Esophagus muscularis mucosa (tissue), 4 donors: ENCODE measurements at regions not wholly inside any gene's neighbourhood (a gene's known extent, or its start where the extent isn't known, plus 50 kb on each side); places are given as distances from the start of the nearest gene placed in this dataset.

Experiments
- EP300 ChIP-seq: sonication (generic); formaldehyde crosslinking; IDR thresholded peaks from one replicate; pipeline ENCODE4 v1.6.1; 2017; ENCODE audit warnings: antibody characterized with exemption
- POLR2A ChIP-seq: fragments of 450-650 bp; IDR thresholded peaks from one replicate; pipeline ENCODE4 v1.6.1; 2017; ENCODE audit warnings: antibody characterized with exemption, moderate library complexity, mild to moderate bottlenecking, low read depth
- TF ChIP-seq, protein P1 (sequence below), 3 experiments: fragments of 200-600 bp in 2 of 3; fragments of 450-650 bp in 1 of 3; sonication (generic) in 2 of 3; IDR thresholded peaks; one replicate each; pipeline ENCODE4 v1.5.1; 2017 to 2019; ENCODE audit warnings: antibody characterized with exemption in 3 of 3, mild to moderate bottlenecking in 2 of 3, moderate library complexity in 1 of 3

DNA sequence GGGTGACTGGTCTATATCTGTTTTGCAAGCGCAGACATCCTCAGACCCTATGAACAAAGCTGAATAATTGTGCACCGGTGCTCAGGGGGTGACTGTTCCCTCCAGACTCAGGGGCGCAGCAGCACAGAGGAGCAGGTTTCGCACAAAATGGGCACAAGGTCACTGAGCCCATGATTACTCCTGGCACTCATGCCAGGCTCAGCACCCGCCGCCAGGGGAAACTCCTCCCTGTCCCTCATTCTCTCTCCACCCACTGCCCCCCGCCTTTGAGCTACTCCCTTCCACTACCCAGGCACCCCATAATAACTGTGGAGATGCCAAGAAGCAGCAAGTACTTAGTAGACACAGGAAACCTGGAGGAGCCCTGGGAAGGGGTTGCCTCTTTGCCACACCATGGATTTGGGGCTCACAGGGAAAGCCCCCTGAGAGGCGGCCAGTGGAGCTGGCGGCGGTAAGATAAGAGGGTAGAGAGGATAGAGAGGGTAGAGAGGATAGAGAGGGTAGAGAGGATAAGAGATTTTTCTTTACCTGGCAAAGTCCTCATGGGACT, 198.8 kb downstream of the CTTN start:
- TF ChIP-seq, protein P1, sequence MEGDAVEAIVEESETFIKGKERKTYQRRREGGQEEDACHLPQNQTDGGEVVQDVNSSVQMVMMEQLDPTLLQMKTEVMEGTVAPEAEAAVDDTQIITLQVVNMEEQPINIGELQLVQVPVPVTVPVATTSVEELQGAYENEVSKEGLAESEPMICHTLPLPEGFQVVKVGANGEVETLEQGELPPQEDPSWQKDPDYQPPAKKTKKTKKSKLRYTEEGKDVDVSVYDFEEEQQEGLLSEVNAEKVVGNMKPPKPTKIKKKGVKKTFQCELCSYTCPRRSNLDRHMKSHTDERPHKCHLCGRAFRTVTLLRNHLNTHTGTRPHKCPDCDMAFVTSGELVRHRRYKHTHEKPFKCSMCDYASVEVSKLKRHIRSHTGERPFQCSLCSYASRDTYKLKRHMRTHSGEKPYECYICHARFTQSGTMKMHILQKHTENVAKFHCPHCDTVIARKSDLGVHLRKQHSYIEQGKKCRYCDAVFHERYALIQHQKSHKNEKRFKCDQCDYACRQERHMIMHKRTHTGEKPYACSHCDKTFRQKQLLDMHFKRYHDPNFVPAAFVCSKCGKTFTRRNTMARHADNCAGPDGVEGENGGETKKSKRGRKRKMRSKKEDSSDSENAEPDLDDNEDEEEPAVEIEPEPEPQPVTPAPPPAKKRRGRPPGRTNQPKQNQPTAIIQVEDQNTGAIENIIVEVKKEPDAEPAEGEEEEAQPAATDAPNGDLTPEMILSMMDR (IDR thresholded peaks at IDR 0.05) = no peak
- no peak for TF ChIP-seq EP300
- TF ChIP-seq POLR2A = no peak
